GM13976 (cell line): ENCODE measurements at regions not wholly inside any gene's neighbourhood (a gene's known extent, or its start where the extent isn't known, plus 50 kb on each side); places are given as distances from the start of the nearest gene placed in this dataset.

Experiments
- DNase-seq: peaks from one replicate; pipeline ENCODE4 v3.0.0; 2012; ENCODE audit warnings: low spot score
- in situ Hi-C: fragments of 300-500 bp; cut with MboI; formaldehyde crosslinking; loops from one replicate; pipeline ENCODE4 v1.12.0; 2022; ENCODE audit warnings: low sequenced_read_pairs, mixed read lengths, inconsistent platforms; ENCODE audit not compliant: unreplicated experiment
- TF ChIP-seq, protein P1 (sequence below): IDR thresholded peaks from 2 replicates; pipeline ENCODE4 v1.5.1; 2012; ENCODE audit warnings: borderline replicate concordance, mild to moderate bottlenecking; ENCODE audit not compliant: insufficient read depth; ENCODE audit errors: extremely low read depth, missing control alignments, control extremely low read depth

DNA sequence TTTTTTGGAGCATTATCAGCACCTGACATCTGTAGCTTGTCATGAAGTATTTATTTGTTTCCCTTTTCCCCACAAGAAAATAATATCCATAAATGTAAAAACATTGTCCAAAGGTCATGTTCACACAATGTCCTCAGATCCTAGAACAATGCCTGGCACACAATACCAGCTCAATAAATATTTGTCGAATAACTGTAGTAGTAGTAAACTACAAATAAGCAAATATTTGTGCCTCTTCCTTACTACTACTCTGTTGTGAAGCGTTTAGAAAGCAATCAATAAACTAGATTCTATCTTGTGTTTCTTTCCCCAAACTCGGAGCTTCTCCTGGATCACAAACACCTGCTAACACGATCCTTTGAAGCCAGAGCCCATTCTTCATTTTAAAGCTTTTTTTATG is 459.6 kb upstream of the NECTIN3 start:
- TF ChIP-seq, protein P1, sequence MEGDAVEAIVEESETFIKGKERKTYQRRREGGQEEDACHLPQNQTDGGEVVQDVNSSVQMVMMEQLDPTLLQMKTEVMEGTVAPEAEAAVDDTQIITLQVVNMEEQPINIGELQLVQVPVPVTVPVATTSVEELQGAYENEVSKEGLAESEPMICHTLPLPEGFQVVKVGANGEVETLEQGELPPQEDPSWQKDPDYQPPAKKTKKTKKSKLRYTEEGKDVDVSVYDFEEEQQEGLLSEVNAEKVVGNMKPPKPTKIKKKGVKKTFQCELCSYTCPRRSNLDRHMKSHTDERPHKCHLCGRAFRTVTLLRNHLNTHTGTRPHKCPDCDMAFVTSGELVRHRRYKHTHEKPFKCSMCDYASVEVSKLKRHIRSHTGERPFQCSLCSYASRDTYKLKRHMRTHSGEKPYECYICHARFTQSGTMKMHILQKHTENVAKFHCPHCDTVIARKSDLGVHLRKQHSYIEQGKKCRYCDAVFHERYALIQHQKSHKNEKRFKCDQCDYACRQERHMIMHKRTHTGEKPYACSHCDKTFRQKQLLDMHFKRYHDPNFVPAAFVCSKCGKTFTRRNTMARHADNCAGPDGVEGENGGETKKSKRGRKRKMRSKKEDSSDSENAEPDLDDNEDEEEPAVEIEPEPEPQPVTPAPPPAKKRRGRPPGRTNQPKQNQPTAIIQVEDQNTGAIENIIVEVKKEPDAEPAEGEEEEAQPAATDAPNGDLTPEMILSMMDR, result no peak
- DNase-seq, result no peak
- in situ Hi-C loops, result no loop called here

DNA sequence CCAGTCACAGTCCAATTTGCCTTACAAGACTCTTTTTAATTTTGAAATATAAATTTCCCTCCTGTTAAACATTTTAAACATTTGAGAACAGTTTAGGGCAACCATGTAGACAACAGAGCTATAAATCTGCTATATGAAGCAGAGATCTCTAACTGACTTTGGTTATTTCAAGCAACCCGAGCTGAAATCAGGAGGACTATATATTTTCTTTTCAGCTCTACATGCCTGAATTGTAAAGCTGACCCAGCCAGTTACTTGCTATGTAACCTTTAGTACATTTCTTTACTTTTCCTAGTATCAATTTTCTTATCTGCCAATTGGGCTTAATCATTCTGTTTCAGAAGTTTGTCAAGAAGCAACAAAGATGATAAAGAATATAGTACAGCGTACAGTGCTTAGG is 457.4 kb upstream of the NECTIN3 start:
- in situ Hi-C loops, result no loop called here
- TF ChIP-seq, protein P1, result no peak
- DNase-seq, result no peak

DNA sequence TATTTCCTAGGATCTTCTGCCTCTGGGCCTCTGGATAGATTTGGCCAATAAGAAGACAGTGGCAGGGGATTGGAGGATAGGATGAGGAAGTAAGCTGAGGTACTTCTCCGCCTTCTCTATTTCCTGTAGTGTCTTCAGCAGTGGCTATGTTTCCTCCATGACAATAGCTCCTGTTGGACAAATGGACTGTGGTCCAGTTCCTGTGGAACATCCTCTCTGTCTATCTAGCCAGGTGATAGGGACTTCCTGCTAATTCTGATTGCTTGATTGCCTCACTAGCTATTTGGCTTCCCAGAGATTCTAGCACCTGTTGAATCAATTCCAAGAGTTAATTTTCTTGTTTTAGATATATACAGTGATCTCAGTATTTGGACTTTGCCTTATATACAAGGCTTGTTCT is 456.2 kb upstream of the NECTIN3 start:
- in situ Hi-C loops, result no loop called here
- no peak for DNase-seq
- TF ChIP-seq, protein P1, result no peak

DNA sequence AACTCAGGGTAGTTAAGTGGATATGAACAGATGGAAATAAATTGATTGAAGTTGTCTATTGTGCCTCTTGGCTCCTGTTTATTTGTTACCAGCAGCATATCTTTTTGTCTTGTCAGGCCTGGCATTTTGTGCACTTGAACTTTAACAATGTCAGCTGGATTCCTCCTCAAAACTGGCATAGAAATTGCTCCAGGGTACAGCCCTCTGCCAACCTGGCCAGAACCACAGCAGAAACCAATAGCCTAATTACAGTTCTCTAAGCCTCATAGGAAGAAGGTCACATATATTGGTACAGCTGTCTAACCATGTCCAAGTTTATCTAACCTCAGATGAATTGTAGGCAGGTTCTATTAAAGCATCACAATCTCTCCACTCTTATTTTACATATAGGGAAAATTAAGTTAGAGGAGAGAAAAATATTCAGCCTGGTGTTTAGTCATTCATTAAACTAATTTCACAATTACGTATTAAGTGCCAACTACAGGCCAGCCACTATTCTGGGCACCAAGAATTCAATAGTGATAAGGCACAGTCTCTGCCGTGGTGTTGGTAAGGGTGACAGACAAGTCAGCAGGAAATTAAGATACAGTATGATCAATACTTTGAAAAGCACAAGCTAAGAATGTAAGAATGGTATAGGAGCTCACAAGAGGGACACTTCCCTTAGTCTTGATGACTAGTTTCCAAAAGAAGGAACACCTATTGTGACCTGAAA is 452.9 kb upstream of the NECTIN3 start:
- DNase-seq, result no peak
- TF ChIP-seq, protein P1, result no peak
- in situ Hi-C loops, result no loop called here

DNA sequence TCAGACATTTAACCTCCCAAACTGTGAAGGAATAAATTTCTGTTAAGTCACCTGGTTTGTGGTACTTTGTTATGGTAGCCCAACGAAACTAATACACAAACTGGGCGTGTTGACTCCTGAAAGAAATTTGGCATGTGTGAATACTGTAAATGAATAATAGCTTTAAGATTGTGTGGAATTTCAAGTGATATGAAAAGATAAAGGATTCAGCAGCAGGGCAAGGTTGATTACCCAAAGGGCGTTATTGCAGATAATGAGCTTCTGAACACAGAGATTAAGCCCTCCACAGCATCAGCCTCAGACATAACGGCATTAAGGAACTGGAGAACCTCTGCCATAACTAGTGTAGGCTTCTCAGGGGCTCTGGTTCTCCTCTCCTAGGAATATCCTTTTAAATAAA is 451.5 kb upstream of the NECTIN3 start:
- DNase-seq, result no peak
- TF ChIP-seq, protein P1, result no peak
- in situ Hi-C loops, result no loop called here

DNA sequence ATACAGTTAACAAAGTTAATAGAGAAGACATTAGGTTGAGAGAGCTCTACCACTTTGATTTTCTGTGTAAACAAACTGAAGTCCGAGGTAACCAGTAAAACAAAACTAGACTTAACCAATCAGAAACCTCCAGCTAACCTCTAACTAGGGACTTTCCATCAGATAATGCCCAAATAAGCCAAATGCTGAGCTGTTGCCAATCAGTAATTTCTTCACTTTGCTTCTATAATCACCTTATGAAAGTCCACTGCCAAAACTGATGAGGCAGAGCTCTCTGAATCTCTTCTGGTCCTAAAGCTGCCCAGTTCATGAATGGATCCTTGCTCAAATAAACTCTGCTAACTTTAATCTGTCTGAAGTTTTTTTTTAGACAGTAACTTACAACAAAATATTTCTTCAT is 448.0 kb upstream of the NECTIN3 start:
- TF ChIP-seq, protein P1, result no peak
- in situ Hi-C loops, result no loop called here
- no peak for DNase-seq
